Sciatic nerve (tissue), 2 donors: ENCODE measurements at regions not wholly inside any gene's neighbourhood (a gene's known extent, or its start where the extent isn't known, plus 50 kb on each side); places are given as distances from the start of the nearest gene placed in this dataset.

Experiments used
- ATAC-seq: fragments of 200-7000 bp; cut with Tn5 transposase; one replicate; pipeline ENCODE4 v1.9.1; 2020; ENCODE audit warnings: mild to moderate bottlenecking, moderate library complexity
- DNase-seq: peaks from one replicate; pipeline ENCODE4 v3.0.0-alpha.2; 2020; ENCODE audit warnings: low spot score
- intact Hi-C: fragments of 100-400 bp; cut with DNase I; formaldehyde crosslinking; loops from one replicate; pipeline ENCODE4 v1.14.2; 2022
- donor health status: DM: no; HTN: no; CAD: no.
- donor health status: DM: no; HTN: no; CAD: no.

DNA sequence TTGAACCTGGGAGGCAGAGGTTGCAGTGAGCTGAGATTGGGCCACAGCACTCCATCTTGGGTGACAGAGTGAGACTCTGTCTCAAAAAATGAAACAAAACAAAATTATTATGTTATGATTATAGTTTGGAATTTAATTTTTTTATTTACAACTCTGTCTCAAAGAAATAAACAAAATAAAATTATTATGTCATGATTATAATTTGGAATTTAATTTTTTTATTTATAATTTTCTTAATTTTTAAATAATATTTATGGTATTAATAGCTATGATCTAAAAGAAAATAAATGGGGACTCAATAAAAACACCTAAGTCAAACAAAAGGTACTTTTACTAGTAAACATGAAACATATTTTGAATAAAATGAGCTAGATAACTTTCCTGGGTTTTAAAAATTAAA, 994.8 kb upstream of the GHITM start:
- ATAC-seq, result no peak
- DNase-seq, result no peak
- intact Hi-C loops, result no loop called here

GRCh38 chr10:83153714-83154113, 985.6 kb upstream of the GHITM start:
- ATAC-seq, result no peak

DNA sequence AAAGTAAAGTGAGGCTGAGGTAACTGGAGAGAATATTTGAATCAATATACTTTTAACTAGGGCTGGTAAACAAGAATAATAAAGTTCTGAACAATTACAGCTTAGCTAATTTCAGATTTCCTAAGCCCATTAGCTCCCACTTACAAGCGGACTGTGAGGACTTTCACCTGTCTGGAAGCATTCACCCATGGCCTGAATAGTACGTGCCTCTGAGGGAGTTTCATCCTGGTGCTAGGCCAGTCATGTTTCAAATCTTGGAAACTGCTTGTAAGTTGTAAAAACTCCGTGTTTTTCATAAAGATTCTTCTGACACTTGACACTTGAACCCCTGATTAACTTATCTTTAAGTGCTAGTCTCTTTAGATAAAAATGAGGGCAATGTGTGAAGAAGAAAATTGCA, 975.2 kb upstream of the GHITM start:
- no peak for ATAC-seq
- intact Hi-C loops, result no loop called here

More at GRCh38 chr10:83153714-83154113, 985.6 kb upstream of the GHITM start:
- DNase-seq, result no peak
- intact Hi-C loops, result no loop called here

DNA sequence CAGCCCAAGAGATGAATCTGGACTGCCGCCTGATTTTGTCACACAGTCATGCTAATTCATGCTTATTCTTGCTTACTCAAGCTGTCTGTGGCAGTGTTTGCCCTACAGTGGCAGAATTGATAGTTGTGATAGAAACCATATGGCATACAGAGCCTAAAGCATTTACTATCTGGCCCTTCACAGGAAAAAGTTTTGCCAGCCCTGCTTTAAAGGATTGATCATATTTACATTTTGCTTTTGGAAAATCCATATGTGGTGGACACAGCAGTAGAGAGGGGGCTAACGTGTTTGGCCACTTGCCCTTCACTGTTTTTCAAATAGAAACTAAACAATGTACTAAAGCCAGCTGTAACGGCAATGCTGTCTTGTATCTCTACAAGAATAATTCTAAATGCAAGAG, 974.0 kb upstream of the GHITM start:
- ATAC-seq (no peak), DNase-seq (no peak)
- intact Hi-C loops, result no loop called here

More for the DNA sequence above, 975.2 kb upstream of the GHITM start:
- DNase-seq, result no peak

GRCh38 chr10:83166344-83166743, 973.0 kb upstream of the GHITM start:
- ATAC-seq, result no peak
- intact Hi-C loops, result no loop called here
- DNase-seq, result no peak

GRCh38 chr10:83167081-83167480, 972.2 kb upstream of the GHITM start:
- no peak for ATAC-seq
- intact Hi-C loops, result no loop called here
- DNase-seq, result no peak

GRCh38 chr10:83176901-83177300, 962.4 kb upstream of the GHITM start:
- intact Hi-C loops, result no loop called here
- DNase-seq (no peak), ATAC-seq (no peak)

DNA sequence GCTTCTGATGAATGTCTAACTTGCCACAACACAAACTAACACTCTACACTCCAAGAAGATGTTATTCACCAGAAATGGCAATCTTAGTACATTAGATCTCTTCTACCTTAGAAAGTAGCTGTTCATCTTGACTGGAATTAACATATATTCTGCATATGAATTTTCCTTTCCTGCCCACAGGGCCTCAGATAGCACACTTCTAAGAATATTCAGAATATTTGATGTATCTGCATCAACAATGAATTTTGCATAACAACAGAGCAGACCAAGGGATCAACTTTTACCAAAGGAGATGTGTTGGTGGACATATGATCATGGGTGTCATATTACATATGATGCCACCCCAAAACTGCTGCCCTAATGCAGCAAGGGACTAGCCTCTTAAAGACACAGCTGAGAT, 960.8 kb upstream of the GHITM start:
- no peak for DNase-seq
- no peak for ATAC-seq
- intact Hi-C loops, result no loop called here

GRCh38 chr10:83179371-83179770, 959.9 kb upstream of the GHITM start:
- DNase-seq (no peak), ATAC-seq (no peak)
- intact Hi-C loops, result no loop called here

DNA sequence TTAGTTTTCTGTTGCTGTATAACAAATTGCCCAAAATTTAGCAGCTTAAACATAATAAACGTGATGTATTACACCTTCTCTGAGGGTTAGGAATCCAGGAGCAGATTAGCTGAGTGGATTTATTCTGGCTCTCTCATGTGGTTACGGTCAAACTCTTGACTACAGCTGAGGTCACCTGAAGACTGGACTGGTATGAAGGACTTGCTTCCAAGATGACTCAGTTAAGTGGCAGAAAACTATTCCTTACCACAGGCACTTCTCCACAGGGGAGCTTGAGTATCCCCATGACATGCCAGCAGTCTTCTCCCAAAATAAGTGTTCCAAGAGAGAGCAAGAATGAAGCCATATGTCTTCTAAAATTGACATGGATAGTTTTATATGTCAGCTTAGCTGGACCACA, 957.2 kb upstream of the GHITM start:
- ATAC-seq (no peak), DNase-seq (no peak)
- intact Hi-C loops, result no loop called here

- intact Hi-C loops, result no loop called here
- no peak for DNase-seq
- ATAC-seq, result no peak
These were observed 954.7 kb upstream of the GHITM start for GRCh38 chr10:83184641-83185040.

DNA sequence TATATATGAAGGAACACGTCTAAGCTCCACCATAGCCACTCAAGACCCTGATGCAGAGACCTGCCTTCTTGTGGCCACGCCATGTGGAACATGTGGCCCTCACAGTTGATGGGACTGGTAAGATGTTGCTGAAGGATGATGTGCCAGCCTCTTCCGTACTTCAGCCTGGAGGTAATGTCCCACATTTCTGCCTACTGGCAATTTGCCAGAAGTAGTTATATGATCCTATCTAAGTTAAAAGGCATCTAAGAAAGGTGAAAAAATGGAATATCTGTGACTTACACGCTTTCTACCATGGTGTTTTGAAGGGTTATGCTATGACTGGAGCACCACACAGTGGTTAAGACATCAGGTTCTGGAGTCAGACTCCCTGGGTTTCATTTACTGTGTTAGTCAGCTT, 948.7 kb upstream of the GHITM start:
- no peak for ATAC-seq
- intact Hi-C loops, result no loop called here

GRCh38 chr10:83193026-83193425, 946.3 kb upstream of the GHITM start:
- no peak for ATAC-seq
- intact Hi-C loops, result no loop called here
- DNase-seq, result no peak

More for the DNA sequence above, 948.7 kb upstream of the GHITM start:
- no peak for DNase-seq

DNA sequence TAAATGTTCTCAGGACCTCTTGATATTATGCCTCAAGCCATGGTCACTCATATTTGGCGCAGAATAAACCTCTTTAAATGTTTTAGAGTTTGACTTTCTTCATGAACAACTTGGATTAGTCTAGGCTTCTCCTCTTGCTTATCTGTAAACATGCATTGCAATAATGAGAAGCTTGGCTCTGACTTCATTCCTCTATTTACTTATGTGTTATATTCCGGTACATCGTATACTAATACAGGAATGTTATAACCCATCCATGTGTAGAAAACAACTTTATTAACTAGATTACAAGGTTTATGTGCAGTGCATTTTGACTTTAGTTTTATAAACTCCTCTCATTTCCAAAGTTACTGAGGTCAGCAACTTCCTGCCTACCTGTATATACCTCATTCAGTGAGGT, 944.3 kb upstream of the GHITM start:
- no peak for ATAC-seq
- intact Hi-C loops, result no loop called here
- DNase-seq, result no peak

- intact Hi-C loops, result no loop called here
- DNase-seq (no peak), ATAC-seq (no peak)
These were observed 939.9 kb upstream of the GHITM start for GRCh38 chr10:83199374-83199773.

DNA sequence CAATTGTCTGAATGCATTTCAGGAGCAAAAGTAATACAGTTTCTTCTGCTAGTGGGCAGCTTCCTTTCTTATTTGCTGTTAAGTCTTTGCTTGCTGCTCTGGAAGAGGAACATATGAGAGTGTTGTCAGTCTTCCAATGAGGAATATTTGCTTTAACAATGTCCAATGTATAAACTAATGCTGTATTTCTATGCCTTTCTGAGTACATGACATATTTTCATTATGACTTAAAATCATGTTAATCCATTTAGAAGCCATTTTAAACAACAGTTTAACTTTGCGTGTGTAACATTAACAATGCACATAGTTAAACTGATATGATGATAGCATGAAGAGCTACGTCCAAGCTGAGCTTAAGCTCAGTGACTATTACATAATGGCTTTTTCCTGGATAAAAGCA, 933.4 kb upstream of the GHITM start:
- no peak for ATAC-seq
- DNase-seq, result no peak
- intact Hi-C loops, result no loop called here

GRCh38 chr10:83212632-83213334, 926.5 kb upstream of the GHITM start:
- intact Hi-C loops, result no loop called here
- ATAC-seq, result no peak

DNA sequence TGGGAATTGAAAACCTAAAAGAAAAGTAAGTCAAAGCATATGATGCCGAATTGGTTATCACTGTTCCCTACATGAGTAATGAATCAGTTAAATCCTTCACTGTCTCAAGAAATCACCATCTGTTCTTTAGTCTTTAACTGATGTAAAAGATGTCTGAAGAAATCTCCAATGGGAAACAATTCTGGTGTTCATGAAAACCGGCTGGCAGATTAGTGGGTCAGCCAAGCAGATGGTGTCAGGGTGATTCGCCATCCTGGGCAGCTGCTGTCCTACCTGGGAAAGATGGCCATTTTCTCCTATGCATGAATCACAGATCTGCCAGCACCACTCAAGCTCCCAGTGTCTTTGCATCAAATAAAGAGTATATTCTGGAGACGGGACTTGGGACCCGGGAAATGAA, 925.2 kb upstream of the GHITM start:
- ATAC-seq (no peak), DNase-seq (no peak)
- intact Hi-C loops, result no loop called here

More at GRCh38 chr10:83212632-83213334, 926.5 kb upstream of the GHITM start:
- DNase-seq, result no peak

- DNase-seq (no peak), ATAC-seq (no peak)
- intact Hi-C loops, result no loop called here
These were observed 921.1 kb upstream of the GHITM start for GRCh38 chr10:83218205-83218604.

- ATAC-seq (no peak), DNase-seq (no peak)
- intact Hi-C loops, result no loop called here
These were observed 917.0 kb upstream of the GHITM start for GRCh38 chr10:83222300-83222699.
